Pancreas (tissue), 10 donors: ENCODE measurements at regions not wholly inside any gene's neighbourhood (a gene's known extent, or its start where the extent isn't known, plus 50 kb on each side); places are given as distances from the start of the nearest gene placed in this dataset.

Experiments used
- ATAC-seq, 4 donors: fragments of 200-7000 bp; cut with Tn5 transposase; one replicate each; pipeline versions ENCODE4 v1.8.0 to v1.9.1; 2020; ENCODE audit warnings: mild to moderate bottlenecking in 4 of 4, moderate library complexity in 4 of 4
- DNase-seq, 6 donors: peaks; one replicate each; pipeline ENCODE4 v3.0.0-alpha.2; 2020
- FAIRE-seq: peaks from 2 replicates; lab custom pipeline; 2012; peaks lifted over from hg19 to GRCh38; lab: Jason Lieb, UNC
- H3K27ac ChIP-seq, 4 donors: fragments of 200-600 bp; sonication (generic); 1 replicate in 3 of 4; 2 replicates in 1 of 4; pipeline versions ENCODE4 v1.5.0 to v1.8.0; 2020
- H3K27me3 ChIP-seq, 4 donors: fragments of 200-600 bp; one replicate each; pipeline ENCODE4 v1.8.0; 2021
- H3K36me3 ChIP-seq, 3 donors: fragments of 200-600 bp; sonication (generic) in 1 of 3; one replicate each; pipeline versions ENCODE4 v1.5.0 to v1.8.0; 2020 to 2021
- H3K4me1 ChIP-seq, 3 donors: fragments of 200-600 bp; one replicate each; pipeline ENCODE4 v1.8.0; 2021
- H3K4me3 ChIP-seq, 4 donors: fragments of 200-600 bp; sonication (generic) in 2 of 4; one replicate each; pipeline versions ENCODE4 v1.5.0 to v1.8.0; 2020 to 2021
- H3K9me3 ChIP-seq, 4 donors: fragments of 200-600 bp; one replicate each; pipeline ENCODE4 v1.8.0; 2021
- WGBS, 2 donors: extraction: QIAGEN DNeasy Blood & Tissue Kit; methylation state at CpG; one replicate each; pipeline ENCODE4 v1.1.7; 2013; 5-methylcytosine and 5-hydroxymethylcytosine counted together
- intact Hi-C, 3 donors: fragments of 100-400 bp; cut with DNase I; formaldehyde crosslinking; loops; one replicate each; pipeline versions ENCODE4 v1.11.1 to v1.14.2; 2022
- TF ChIP-seq, protein P1 (sequence below), 4 donors: fragments of 200-600 bp; sonication (generic) in 3 of 4; IDR thresholded peaks; one replicate each; pipeline versions ENCODE4 v1.5.0 to v1.8.0; 2021; ENCODE audit warnings: antibody characterized with exemption in 4 of 4
- donor health status: healthy with polysubstance abuse.
- donor health status: DM: no; HTN: no; CAD: no; lungs with moderate emphysema.
- donor health status: DM: no; HTN: no; CAD: no.
- donor health status: control.
- donor health status: control.
- donor health status: Bipolar disorder and iron deficiency.
- donor health status: DM: yes; HTN: yes; CAD: no.
- donor health status: DM: no; HTN: no; CAD: no.
- donor health status: DM: no; HTN: no; CAD: no.
- donor health status: DM: yes; HTN: yes; CAD: no.

DNA sequence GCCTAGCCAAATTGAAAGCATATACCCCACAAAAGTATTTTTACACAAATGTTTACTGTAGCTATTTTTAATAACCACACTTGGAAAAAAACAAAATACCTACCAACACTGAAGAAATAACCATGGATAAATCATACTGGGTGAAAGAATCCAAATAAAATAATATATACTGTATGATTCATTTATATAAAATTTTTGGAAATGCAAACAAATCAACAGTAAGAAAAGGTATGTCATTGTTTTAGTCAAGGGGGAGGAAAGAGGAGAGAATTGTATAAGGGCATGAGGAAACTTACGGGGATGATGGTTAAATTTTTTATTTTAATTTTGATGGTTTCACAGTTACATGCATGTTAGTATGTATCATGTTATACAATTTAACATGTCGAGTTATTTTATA, 557.8 kb downstream of the TECRL start:
- no peak for ATAC-seq
- no peak for DNase-seq
- intact Hi-C loops = no loop called here
- WGBS, 2 donors = 65 to 75% methylated on average over 2 of the region's 2 CpGs
- Histone ChIP-seq H3K27ac (no peak overlapping the region), H3K4me1 (no peaks in the 10 kb centered on the region), H3K36me3 (no peaks in the 10 kb centered on the region), H3K9me3 (no peaks in the 10 kb centered on the region), H3K27me3 (no peaks in the 10 kb centered on the region), H3K4me3 (no peak overlapping the region)
- TF ChIP-seq, protein P1, sequence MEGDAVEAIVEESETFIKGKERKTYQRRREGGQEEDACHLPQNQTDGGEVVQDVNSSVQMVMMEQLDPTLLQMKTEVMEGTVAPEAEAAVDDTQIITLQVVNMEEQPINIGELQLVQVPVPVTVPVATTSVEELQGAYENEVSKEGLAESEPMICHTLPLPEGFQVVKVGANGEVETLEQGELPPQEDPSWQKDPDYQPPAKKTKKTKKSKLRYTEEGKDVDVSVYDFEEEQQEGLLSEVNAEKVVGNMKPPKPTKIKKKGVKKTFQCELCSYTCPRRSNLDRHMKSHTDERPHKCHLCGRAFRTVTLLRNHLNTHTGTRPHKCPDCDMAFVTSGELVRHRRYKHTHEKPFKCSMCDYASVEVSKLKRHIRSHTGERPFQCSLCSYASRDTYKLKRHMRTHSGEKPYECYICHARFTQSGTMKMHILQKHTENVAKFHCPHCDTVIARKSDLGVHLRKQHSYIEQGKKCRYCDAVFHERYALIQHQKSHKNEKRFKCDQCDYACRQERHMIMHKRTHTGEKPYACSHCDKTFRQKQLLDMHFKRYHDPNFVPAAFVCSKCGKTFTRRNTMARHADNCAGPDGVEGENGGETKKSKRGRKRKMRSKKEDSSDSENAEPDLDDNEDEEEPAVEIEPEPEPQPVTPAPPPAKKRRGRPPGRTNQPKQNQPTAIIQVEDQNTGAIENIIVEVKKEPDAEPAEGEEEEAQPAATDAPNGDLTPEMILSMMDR (IDR thresholded peaks at IDR 0.05) = no peak
- FAIRE-seq = no peak

GRCh38 chr4:63841266-63841665, 568.0 kb downstream of the TECRL start:
- ATAC-seq (no peak), DNase-seq (no peak), FAIRE-seq (no peak)
- Histone ChIP-seq H3K36me3 (no peaks in the 10 kb centered on the region), H3K27ac (no peak overlapping the region), H3K9me3 (no peaks in the 10 kb centered on the region), H3K27me3 (no peaks in the 10 kb centered on the region), H3K4me3 (no peak overlapping the region), H3K4me1 (no peaks in the 10 kb centered on the region)
- intact Hi-C loops = no loop called here
- TF ChIP-seq, protein P1 (IDR thresholded peaks at IDR 0.05) = no peak
- 49% methylated on average over 3 of the region's 3 CpGs; no CpG with 5 or more reads in 1 of the 2 donors for WGBS, 2 donors

GRCh38 chr4:63831590-63832155, 577.6 kb downstream of the TECRL start:
- Histone ChIP-seq H3K27ac (no peak overlapping the region), H3K9me3 (no peaks in the 10 kb centered on the region), H3K4me1 (no peaks in the 10 kb centered on the region), H3K27me3 (no peaks in the 10 kb centered on the region), H3K4me3 (no peak overlapping the region), H3K36me3 (no peaks in the 10 kb centered on the region)
- FAIRE-seq = no peak
- TF ChIP-seq, protein P1 (IDR thresholded peaks at IDR 0.05) = no peak
- intact Hi-C loops = no loop called here
- no peak for DNase-seq
- ATAC-seq = no peak
- WGBS, 2 donors = 57% methylated on average over 2 of the region's 2 CpGs; no CpG with 5 or more reads in 1 of the 2 donors

DNA sequence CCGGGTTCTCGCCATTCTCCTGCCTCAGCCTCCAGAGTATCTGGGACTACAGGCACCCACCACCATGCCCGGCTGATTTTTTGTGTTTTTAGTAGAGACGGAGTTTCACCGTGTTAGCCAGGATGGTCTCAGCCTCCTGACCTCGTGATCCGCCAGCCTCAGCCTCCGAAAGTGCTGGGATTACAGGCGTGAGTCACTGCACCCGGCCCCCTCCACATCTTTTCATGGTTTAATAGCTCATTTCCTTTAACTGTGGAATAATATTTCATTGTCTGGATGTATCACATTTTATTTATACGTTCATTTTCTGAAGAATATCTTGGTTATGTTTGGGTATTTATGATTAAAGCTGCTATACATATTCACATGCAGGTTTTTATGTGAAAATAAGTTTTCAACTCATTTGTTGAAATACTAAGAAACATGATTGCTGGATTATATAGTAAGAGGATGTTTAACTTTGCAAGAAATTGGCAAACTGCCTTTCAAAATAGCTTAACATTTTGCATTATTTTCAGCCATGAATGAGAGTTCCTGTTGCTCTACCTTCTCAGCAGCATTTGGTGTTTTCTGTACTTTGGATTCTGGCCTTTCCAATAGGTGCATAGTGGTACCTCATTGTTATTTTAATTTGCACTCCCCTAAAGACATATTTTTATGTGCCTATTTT, 591.9 kb downstream of the TECRL start:
- H3K4me1 ChIP-seq = no peaks in the 10 kb centered on the region
- no peak overlapping the region for H3K27ac ChIP-seq
- DNase-seq = no peak
- no peak for FAIRE-seq
- no peak for ATAC-seq
- no peak overlapping the region for H3K4me3 ChIP-seq
- intact Hi-C loops = no loop called here
- H3K9me3 ChIP-seq = no peaks in the 10 kb centered on the region
- no peaks in the 10 kb centered on the region for H3K27me3 ChIP-seq
- TF ChIP-seq, protein P1 (IDR thresholded peaks at IDR 0.05) = no peak
- 54 to 65% methylated on average over 11 of the region's 11 CpGs for WGBS, 2 donors
- no peaks in the 10 kb centered on the region for H3K36me3 ChIP-seq
